GM19463 (cell line): ENCODE measurements at regions not wholly inside any gene's neighbourhood (a gene's known extent, or its start where the extent isn't known, plus 50 kb on each side); places are given as distances from the start of the nearest gene placed in this dataset.

Experiments used
- ATAC-seq: cut with Tn5 transposase; IDR thresholded peaks from one replicate; pipeline ENCODE4 v1.9.1; 2021; ENCODE audit warnings: mild to moderate bottlenecking, moderate library complexity; ENCODE audit not compliant: unreplicated experiment

GRCh38 chr4:157795495-157795894 lies 377.3 kb downstream of the GASK1B start:
- no peak for ATAC-seq

GRCh38 chr4:157792716-157793115 lies 380.1 kb downstream of the GASK1B start:
- ATAC-seq: no peak

GRCh38 chr4:157791236-157791635 lies 381.6 kb downstream of the GASK1B start:
- ATAC-seq: no peak

GRCh38 chr4:157787618-157788017 lies 385.2 kb downstream of the GASK1B start:
- ATAC-seq: no peak

GRCh38 chr4:157781361-157781760 lies 391.5 kb downstream of the GASK1B start:
- no peak for ATAC-seq

- no peak for ATAC-seq
Measured at GRCh38 chr4:157779081-157779480, 393.7 kb downstream of the GASK1B start.

GRCh38 chr4:157776930-157777528 lies 395.8 kb downstream of the GASK1B start:
- ATAC-seq: no peak

- ATAC-seq: no peak
Measured at GRCh38 chr4:157775971-157776370, 396.9 kb downstream of the GASK1B start.

- ATAC-seq: no peak
Measured at GRCh38 chr4:157772907-157773306, 399.9 kb downstream of the GASK1B start.

GRCh38 chr4:157768419-157768818 lies 404.4 kb downstream of the GASK1B start:
- no peak for ATAC-seq

- ATAC-seq: no peak
Measured at GRCh38 chr4:157763490-157763889, 409.3 kb downstream of the GASK1B start.

GRCh38 chr4:157754410-157754809 lies 418.4 kb downstream of the GASK1B start:
- no peak for ATAC-seq

GRCh38 chr4:157751631-157752030 lies 421.2 kb downstream of the GASK1B start:
- no peak for ATAC-seq

- no peak for ATAC-seq
Measured at GRCh38 chr4:157741642-157742041, 431.2 kb downstream of the GASK1B start.

- no peak for ATAC-seq
Measured at GRCh38 chr4:157739242-157739641, 433.6 kb downstream of the GASK1B start.

GRCh38 chr4:157728215-157728614 lies 444.6 kb downstream of the GASK1B start:
- no peak for ATAC-seq

- no peak for ATAC-seq
Measured at GRCh38 chr4:157727163-157727562, 445.7 kb downstream of the GASK1B start.

- no peak for ATAC-seq
Measured at GRCh38 chr4:157722146-157722545, 450.7 kb downstream of the GASK1B start.

- no peak for ATAC-seq
Measured at GRCh38 chr4:157713342-157713741, 459.5 kb downstream of the GASK1B start.

GRCh38 chr4:157706155-157706554 lies 466.7 kb downstream of the GASK1B start:
- ATAC-seq: no peak

GRCh38 chr4:157702831-157703230 lies 470.0 kb downstream of the GASK1B start:
- no peak for ATAC-seq

- ATAC-seq: no peak
Measured at GRCh38 chr4:157701695-157701994, 471.2 kb downstream of the GASK1B start.

- no peak for ATAC-seq
Measured at GRCh38 chr4:157700898-157701694, 471.7 kb downstream of the GASK1B start.
